ENCODE measurements at regions not wholly inside any gene's neighbourhood (a gene's known extent, or its start where the extent isn't known, plus 50 kb on each side); places are given as distances from the start of the nearest gene placed in this dataset.

DNA sequence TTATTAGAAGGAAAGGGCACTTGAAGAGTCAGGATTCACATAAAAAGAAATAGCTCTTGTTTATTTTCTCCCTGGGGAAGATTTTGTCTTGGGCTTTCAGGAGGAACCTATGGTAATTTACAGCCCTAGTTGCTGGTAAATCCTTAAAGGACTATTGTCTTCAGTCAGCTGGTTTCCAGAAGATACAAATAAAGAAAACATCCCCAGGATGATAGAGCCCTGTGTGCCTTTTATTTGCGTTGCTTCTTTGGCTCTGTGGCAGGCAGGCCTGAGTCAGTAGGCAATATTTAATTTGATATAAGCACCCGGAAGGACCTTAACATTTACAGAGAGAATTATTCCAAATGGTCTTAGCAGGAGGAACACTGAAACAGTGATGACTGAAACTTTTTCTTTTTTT, 131.0 kb upstream of the SLC34A2 start:
- DNase-seq (ENCODE audit: low read depth), result no peak
- no peak overlapping the region for H3K4me3 ChIP-seq (ENCODE audit: control insufficient read depth, low read depth, low read length)
- TF ChIP-seq, protein P1, sequence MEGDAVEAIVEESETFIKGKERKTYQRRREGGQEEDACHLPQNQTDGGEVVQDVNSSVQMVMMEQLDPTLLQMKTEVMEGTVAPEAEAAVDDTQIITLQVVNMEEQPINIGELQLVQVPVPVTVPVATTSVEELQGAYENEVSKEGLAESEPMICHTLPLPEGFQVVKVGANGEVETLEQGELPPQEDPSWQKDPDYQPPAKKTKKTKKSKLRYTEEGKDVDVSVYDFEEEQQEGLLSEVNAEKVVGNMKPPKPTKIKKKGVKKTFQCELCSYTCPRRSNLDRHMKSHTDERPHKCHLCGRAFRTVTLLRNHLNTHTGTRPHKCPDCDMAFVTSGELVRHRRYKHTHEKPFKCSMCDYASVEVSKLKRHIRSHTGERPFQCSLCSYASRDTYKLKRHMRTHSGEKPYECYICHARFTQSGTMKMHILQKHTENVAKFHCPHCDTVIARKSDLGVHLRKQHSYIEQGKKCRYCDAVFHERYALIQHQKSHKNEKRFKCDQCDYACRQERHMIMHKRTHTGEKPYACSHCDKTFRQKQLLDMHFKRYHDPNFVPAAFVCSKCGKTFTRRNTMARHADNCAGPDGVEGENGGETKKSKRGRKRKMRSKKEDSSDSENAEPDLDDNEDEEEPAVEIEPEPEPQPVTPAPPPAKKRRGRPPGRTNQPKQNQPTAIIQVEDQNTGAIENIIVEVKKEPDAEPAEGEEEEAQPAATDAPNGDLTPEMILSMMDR (IDR thresholded peaks at IDR 0.05; ENCODE audit: control insufficient read depth, insufficient read depth, low read depth, low read length, missing control alignments), result no peak

DNA sequence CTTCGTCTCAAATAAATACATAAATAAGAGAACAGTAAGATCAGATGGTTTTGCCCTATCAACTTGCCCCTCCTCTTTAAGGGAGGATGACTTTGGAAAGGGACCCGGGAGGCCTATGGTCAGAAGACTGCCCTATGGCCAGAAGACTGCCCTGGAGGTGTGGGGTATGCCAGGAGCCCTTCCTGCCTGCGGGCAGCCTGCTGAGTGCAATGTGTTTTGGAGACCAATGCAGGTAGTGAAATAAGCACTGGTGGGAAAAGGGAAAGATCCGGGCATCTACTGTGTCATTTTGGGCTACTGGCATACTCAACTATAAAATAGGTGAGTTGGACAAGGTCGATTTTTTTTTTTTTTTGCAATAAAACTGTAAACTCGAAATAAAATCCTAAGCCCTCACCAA, 129.8 kb upstream of the SLC34A2 start:
- no peak overlapping the region for H3K4me3 ChIP-seq (ENCODE audit: control insufficient read depth, low read depth, low read length)
- TF ChIP-seq, protein P1 (IDR thresholded peaks at IDR 0.05; ENCODE audit: control insufficient read depth, insufficient read depth, low read depth, low read length, missing control alignments), result no peak
- DNase-seq (ENCODE audit: low read depth), result no peak

DNA sequence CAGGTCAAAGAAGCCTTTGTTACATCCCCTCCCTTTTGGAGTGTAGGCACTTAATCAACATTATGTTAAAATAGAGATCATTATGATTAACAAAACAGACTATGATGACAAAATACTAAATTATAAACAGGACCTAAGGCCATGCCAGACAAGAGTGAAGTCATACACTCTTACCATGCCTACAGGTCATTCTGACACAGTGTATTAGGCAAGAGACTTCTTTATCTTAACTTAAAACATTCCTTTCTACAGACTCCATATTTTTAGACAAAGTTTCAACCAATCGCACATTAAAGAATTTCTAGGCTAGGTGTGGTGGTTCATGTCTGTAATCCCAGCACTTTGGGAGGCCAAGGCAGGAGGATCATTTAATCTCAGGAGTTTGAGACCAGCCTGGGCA, 128.6 kb upstream of the SLC34A2 start:
- TF ChIP-seq, protein P1 (IDR thresholded peaks at IDR 0.05; ENCODE audit: control insufficient read depth, insufficient read depth, low read depth, low read length, missing control alignments), result no peak
- H3K4me3 ChIP-seq (ENCODE audit: control insufficient read depth, low read depth, low read length), result no peak overlapping the region
- DNase-seq (ENCODE audit: low read depth), result no peak

DNA sequence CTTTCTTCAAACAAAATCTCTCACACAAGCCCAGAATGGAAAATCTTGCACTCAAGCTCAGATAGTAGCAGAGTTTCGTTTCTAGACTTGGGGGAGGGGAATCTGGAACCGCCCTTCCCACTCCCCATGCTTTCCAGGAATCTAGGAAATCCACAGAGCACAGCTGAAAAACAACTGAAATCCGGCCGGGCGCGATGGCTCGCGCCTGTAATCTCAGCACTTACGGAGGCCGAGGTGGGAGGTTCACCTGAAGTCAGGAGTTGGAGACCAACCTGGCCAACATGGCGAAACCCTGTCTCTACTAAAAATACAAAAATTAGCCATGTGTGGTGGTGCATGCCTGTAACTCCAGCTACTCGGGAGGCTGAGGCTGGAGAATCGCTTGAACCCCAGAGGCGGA, 127.3 kb upstream of the SLC34A2 start:
- H3K4me3 ChIP-seq (ENCODE audit: control insufficient read depth, low read depth, low read length), result no peak overlapping the region
- DNase-seq (ENCODE audit: low read depth), result no peak
- TF ChIP-seq, protein P1 (IDR thresholded peaks at IDR 0.05; ENCODE audit: control insufficient read depth, insufficient read depth, low read depth, low read length, missing control alignments), result no peak

DNA sequence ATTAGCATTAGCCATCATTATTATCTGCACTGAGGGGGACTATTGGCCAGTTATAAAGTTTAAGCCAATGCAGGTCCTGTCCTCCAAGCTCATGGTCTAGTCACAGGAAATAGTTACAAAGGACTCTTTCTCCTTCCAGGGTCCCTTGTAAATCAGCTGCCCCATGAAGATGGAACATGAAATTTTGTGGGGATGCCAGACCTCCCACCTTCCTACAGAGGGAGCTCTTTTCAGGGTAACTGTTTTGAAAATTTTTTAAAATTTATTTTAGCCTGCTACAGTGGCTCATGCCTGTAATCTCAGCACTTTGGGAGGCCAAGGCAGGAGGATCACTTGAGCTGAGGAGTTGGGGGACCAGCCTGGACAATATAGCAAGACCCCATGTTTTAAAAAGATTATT, 124.4 kb upstream of the SLC34A2 start:
- DNase-seq (ENCODE audit: low read depth), result no peak
- no peak overlapping the region for H3K4me3 ChIP-seq (ENCODE audit: control insufficient read depth, low read depth, low read length)
- TF ChIP-seq, protein P1 (IDR thresholded peaks at IDR 0.05; ENCODE audit: control insufficient read depth, insufficient read depth, low read depth, low read length, missing control alignments), result peak; percentile 39

DNA sequence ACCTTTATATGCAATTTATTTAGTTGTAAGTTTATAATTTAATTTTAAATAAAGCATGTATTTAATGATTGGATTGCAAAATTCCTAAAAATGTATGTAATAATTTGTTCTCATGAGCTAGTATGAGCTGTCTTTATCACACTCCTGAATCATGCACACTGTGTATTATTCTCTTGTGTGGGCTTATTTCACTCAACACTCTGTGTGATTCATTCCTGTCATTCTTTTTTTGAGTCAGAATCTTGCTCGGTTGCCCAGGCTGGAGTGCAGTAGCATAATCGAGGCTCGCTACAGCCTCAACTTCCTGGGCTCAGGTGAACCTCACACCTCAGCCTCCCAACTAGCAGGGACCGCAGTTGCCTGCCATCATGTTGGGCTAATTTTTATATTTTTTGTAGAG, 123.1 kb upstream of the SLC34A2 start:
- TF ChIP-seq, protein P1 (IDR thresholded peaks at IDR 0.05; ENCODE audit: control insufficient read depth, insufficient read depth, low read depth, low read length, missing control alignments), result no peak
- no peak for DNase-seq (ENCODE audit: low read depth)
- no peak overlapping the region for H3K4me3 ChIP-seq (ENCODE audit: control insufficient read depth, low read depth, low read length)

DNA sequence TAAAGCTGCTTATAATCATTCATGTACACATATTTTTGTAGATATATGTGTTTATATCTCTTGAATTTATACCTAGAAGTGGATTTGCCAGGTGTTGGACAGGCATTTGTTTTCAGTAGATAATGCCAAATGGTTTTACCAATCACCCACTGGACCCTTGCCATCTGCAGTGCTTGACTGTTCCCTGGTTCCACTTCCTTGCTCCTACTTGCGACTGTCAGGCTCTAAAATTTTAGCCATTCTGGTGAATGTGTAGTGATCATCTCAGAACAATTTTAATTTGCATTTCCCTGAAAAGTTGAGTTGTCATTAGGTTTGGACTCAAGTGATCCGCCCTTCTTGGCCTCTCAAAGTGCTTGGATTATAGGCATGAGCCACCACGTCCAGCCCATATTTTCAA, 122.4 kb upstream of the SLC34A2 start:
- TF ChIP-seq, protein P1 (IDR thresholded peaks at IDR 0.05; ENCODE audit: control insufficient read depth, insufficient read depth, low read depth, low read length, missing control alignments), result no peak
- DNase-seq (ENCODE audit: low read depth), result no peak
- no peak overlapping the region for H3K4me3 ChIP-seq (ENCODE audit: control insufficient read depth, low read depth, low read length)

All from AG09309 (cell line).